DOHH2 (cell line): ENCODE measurements at regions not wholly inside any gene's neighbourhood (a gene's known extent, or its start where the extent isn't known, plus 50 kb on each side); places are given as distances from the start of the nearest gene placed in this dataset.

Experiments
- EZH2phosphoT487 ChIP-seq: fragments of 200-600 bp; sonication (generic); IDR thresholded peaks from 2 replicates; pipeline ENCODE4 v1.6.1; 2017; ENCODE audit warnings: borderline replicate concordance, mild to moderate bottlenecking, antibody characterized with exemption, low read length, moderate library complexity, mixed read lengths
- TF ChIP-seq, protein P1 (sequence below): fragments of 200-600 bp; sonication (generic); IDR thresholded peaks from one replicate; pipeline ENCODE4 v1.5.1; 2014; ENCODE audit warnings: antibody characterized with exemption, mild to moderate bottlenecking, low read depth, low read length; ENCODE audit not compliant: poor library complexity, severe bottlenecking

DNA sequence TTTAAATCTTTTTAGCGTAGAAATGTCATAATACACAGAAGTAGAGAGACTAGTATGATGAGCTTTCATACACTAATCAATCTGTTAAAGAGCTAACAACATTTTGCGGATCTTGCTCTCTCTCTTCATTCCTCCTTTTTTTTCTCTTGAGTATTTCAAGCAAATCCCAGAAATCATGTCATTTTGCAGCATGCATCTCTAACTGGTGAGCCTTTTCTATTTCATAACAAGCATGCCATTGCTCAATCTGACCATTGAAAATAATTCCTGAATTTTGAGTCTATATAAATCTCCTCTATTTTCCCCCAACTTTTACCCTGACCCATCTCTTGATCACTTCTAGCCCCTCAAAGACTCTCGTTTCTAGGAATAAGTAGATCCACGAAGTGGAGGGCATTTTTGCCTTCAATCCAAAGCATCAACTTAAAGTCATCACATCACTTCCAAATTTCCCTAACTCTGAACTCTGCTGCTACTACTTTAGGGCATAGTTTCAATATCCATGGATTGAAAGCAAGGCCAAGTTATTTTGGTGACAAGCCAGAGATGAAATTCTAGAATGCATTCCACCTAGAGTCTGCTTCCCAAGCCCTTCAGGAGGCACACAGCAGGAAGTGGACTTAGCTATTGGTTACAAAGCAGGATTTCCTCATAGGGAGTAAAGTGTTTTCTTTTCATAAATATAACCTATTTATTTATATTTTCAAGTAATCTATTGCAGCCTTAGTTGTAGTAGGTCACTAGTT is 253.5 kb upstream of the ZPLD1 start:
- TF ChIP-seq, protein P1, sequence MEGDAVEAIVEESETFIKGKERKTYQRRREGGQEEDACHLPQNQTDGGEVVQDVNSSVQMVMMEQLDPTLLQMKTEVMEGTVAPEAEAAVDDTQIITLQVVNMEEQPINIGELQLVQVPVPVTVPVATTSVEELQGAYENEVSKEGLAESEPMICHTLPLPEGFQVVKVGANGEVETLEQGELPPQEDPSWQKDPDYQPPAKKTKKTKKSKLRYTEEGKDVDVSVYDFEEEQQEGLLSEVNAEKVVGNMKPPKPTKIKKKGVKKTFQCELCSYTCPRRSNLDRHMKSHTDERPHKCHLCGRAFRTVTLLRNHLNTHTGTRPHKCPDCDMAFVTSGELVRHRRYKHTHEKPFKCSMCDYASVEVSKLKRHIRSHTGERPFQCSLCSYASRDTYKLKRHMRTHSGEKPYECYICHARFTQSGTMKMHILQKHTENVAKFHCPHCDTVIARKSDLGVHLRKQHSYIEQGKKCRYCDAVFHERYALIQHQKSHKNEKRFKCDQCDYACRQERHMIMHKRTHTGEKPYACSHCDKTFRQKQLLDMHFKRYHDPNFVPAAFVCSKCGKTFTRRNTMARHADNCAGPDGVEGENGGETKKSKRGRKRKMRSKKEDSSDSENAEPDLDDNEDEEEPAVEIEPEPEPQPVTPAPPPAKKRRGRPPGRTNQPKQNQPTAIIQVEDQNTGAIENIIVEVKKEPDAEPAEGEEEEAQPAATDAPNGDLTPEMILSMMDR, result no peak
- no peak for TF ChIP-seq EZH2phosphoT487
